GM12874 (cell line): ENCODE measurements at regions not wholly inside any gene's neighbourhood (a gene's known extent, or its start where the extent isn't known, plus 50 kb on each side); places are given as distances from the start of the nearest gene placed in this dataset.

ENCODE experiments used
- CTCF ChIP-seq: IDR thresholded peaks from 2 replicates; pipeline ENCODE4 v1.5.1; 2011; ENCODE audit warnings: low read depth, mild to moderate bottlenecking, control low read depth, low read length, moderate library complexity; ENCODE audit not compliant: insufficient read depth

GRCh38 chr7:123292227-123292626, 92.5 kb upstream of the SLC13A1 start:
- TF ChIP-seq CTCF = no peak

DNA sequence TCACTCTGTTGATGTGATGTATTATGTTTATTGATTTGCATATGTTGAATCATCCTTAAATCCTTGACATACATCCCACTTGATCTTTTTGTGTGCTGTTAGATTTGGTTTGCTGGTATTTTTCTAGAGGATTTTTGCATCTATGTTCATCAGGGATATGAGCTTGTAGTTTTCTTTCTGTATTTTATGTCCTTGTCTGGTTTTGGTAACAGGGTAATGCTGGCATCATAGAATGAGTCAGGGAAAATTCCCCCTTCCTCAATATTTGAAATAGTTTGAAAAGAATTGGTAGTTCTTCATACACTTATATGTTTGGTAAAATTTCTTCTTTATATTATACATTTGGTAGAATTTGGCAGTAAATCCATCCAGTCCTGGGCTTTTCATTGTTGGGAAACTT, 89.4 kb upstream of the SLC13A1 start:
- no peak for TF ChIP-seq CTCF

GRCh38 chr7:123285076-123285700, 85.4 kb upstream of the SLC13A1 start:
- TF ChIP-seq CTCF = no peak

- no peak for TF ChIP-seq CTCF
Observed at GRCh38 chr7:123283373-123283772, 83.6 kb upstream of the SLC13A1 start.

- no peak for TF ChIP-seq CTCF
Observed at GRCh38 chr7:123282181-123282580, 82.4 kb upstream of the SLC13A1 start.

DNA sequence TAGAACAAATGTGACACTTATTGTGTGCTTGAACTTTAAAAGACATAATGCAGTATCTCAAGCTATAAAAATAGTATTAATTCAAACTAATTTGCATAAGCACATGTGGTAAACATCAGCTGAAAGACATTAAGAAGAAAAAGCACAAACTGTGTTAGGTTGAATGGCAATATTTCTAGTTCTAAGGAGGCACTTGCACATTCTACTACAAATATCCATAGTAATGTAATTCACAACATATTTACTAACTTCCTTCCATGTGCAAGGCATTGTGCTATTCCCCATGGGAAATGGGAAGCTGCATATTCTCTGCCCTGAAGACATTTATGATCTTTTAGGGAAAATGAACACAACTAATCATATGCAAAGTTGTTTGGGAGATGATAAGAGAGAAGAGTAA, 80.2 kb upstream of the SLC13A1 start:
- TF ChIP-seq CTCF = no peak

DNA sequence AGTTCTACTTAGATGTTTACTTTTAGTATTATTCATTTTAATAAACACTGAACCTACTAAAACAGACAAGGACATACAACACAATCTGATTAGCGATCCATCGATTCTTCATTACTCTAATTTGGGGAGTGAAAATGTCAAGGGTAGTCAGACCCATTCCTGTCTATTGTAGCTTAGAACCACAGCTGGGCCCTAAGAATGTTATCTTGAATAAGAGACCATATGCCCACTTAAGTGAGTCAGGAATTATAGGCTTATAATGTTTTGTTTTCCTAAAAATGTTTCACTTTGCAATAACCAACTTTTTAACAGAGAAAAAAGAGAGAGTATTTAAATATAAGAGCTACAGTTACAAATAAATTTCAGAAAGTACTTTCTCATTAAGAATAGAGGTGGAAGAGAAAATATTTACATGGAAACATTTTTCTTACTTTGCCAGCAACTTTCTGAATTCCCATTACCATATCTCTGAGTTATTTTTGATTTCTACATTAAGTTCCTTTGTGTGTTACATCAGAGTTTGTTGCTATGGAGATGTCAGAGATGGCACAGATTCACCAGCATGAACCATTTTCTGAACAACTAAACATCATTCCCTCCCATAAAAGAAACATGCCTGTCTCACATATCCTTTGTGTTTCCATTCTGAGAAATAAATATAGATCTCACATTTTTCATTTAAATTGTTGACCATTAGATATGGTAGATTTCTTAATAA, 75.4 kb upstream of the SLC13A1 start:
- no peak for TF ChIP-seq CTCF
